ENCODE measurements at regions not wholly inside any gene's neighbourhood (a gene's known extent, or its start where the extent isn't known, plus 50 kb on each side); places are given as distances from the start of the nearest gene placed in this dataset.

- Histone ChIP-seq H3K4me3 (replicated peaks in 1 of 3) (no peak overlapping the region), H3K27ac (no peak overlapping the region), H3K9me3 (no peaks in the 10 kb centered on the region), H3K27me3 (no peaks in the 10 kb centered on the region), H3K36me3 (no peaks in the 10 kb centered on the region), H3K4me1 (no peaks in the 10 kb centered on the region)
- no peak for TF ChIP-seq CTCF (IDR thresholded peaks at IDR 0.05)
- TF ChIP-seq POLR2A (IDR thresholded peaks at IDR 0.05): no peak
- WGBS, 2 donors: 61 to 68% methylated on average over 3 of the region's 3 CpGs
- no peak for DNase-seq
- intact Hi-C loops (cut with DNase I): no loop called here
Observed at GRCh38 chr22:34604312-34604711, 461.6 kb upstream of the ISX start.

- Histone ChIP-seq H3K4me3 (replicated peaks in 1 of 3) (no peak overlapping the region), H3K9me3 (no peaks in the 10 kb centered on the region), H3K36me3 (no peaks in the 10 kb centered on the region), H3K4me1 (no peaks in the 10 kb centered on the region), H3K27me3 (no peaks in the 10 kb centered on the region), H3K27ac (no peak overlapping the region)
- no peak for TF ChIP-seq POLR2A (IDR thresholded peaks at IDR 0.05)
- 68 to 73% methylated on average over 5 of the region's 5 CpGs for WGBS, 2 donors
- DNase-seq: no peak
- intact Hi-C loops (cut with DNase I): no loop called here
Observed at GRCh38 chr22:34608106-34608505, 457.9 kb upstream of the ISX start.

GRCh38 chr22:34608540-34609115 lies 457.3 kb upstream of the ISX start:
- intact Hi-C loops (cut with DNase I): no loop called here
- Histone ChIP-seq H3K9me3 (no peaks in the 10 kb centered on the region), H3K27ac (no peak overlapping the region), H3K4me1 (no peaks in the 10 kb centered on the region), H3K4me3 (replicated peaks in 1 of 3) (no peak overlapping the region), H3K36me3 (no peaks in the 10 kb centered on the region), H3K27me3 (no peaks in the 10 kb centered on the region)
- TF ChIP-seq CTCF (IDR thresholded peaks at IDR 0.05) (no peak), POLR2A (IDR thresholded peaks at IDR 0.05) (no peak)
- no peak for DNase-seq
- WGBS, 2 donors: 32 to 39% methylated on average over 1 of the region's 1 CpG

GRCh38 chr22:34609646-34610045 lies 456.3 kb upstream of the ISX start:
- intact Hi-C loops (cut with DNase I): no loop called here
- Histone ChIP-seq H3K36me3 (no peaks in the 10 kb centered on the region), H3K4me3 (replicated peaks in 1 of 3) (no peak overlapping the region), H3K27me3 (no peaks in the 10 kb centered on the region), H3K9me3 (no peaks in the 10 kb centered on the region), H3K4me1 (no peaks in the 10 kb centered on the region), H3K27ac (no peak overlapping the region)
- no peak for TF ChIP-seq POLR2A (IDR thresholded peaks at IDR 0.05)
- no peak for TF ChIP-seq CTCF (IDR thresholded peaks at IDR 0.05)
- WGBS, 2 donors: 77 to 79% methylated on average over 5 of the region's 5 CpGs
- no peak for DNase-seq

GRCh38 chr22:34620161-34620560 lies 445.8 kb upstream of the ISX start:
- intact Hi-C loops (cut with DNase I): no loop called here
- no peaks in the 10 kb centered on the region for H3K27me3 ChIP-seq
- H3K4me1 ChIP-seq: no peaks in the 10 kb centered on the region
- DNase-seq: no peak
- 82 to 86% methylated on average over 9 of the region's 9 CpGs for WGBS, 2 donors
- H3K27ac ChIP-seq: no peak overlapping the region
- H3K4me3 ChIP-seq (replicated peaks in 1 of 3): no peak overlapping the region
- no peaks in the 10 kb centered on the region for H3K36me3 ChIP-seq
- H3K9me3 ChIP-seq: no peaks in the 10 kb centered on the region
- no peak for TF ChIP-seq POLR2A (IDR thresholded peaks at IDR 0.05)
- no peak for TF ChIP-seq CTCF (IDR thresholded peaks at IDR 0.05)

GRCh38 chr22:34620832-34621231 lies 445.1 kb upstream of the ISX start:
- Histone ChIP-seq H3K36me3 (no peaks in the 10 kb centered on the region), H3K27ac (no peak overlapping the region), H3K4me3 (replicated peaks in 1 of 3) (no peak overlapping the region), H3K4me1 (no peaks in the 10 kb centered on the region), H3K27me3 (no peaks in the 10 kb centered on the region), H3K9me3 (no peaks in the 10 kb centered on the region)
- TF ChIP-seq POLR2A (IDR thresholded peaks at IDR 0.05): no peak
- no peak for TF ChIP-seq CTCF (IDR thresholded peaks at IDR 0.05)
- WGBS, 2 donors: 83 to 95% methylated on average over 8 of the region's 8 CpGs
- intact Hi-C loops (cut with DNase I): no loop called here
- no peak for DNase-seq

Data from thyroid gland (tissue), 4 donors.